Activated CD8-positive, alpha-beta memory T cell treated with anti-CD3 and anti-CD28 coated beads for 4 hours (primary cell): ENCODE measurements at regions not wholly inside any gene's neighbourhood (a gene's known extent, or its start where the extent isn't known, plus 50 kb on each side); places are given as distances from the start of the nearest gene placed in this dataset.

Source experiments
- DNase-seq, 2 donors: peaks; one replicate each; pipeline ENCODE4 v3.0.0-alpha.2; 2020; ENCODE audit warnings: low read depth in 2 of 2

- DNase-seq, result no peak
These were observed 205.1 kb downstream of the DLL1 start for GRCh38 chr6:170085475-170086401.

- no peak for DNase-seq
These were observed 206.6 kb downstream of the DLL1 start for GRCh38 chr6:170084166-170084730.

- no peak for DNase-seq
These were observed 207.4 kb downstream of the DLL1 start for GRCh38 chr6:170083236-170084051.

- no peak for DNase-seq
These were observed 208.2 kb downstream of the DLL1 start for GRCh38 chr6:170082531-170083187.

GRCh38 chr6:170082067-170082466 lies 208.8 kb downstream of the DLL1 start:
- DNase-seq, result no peak

GRCh38 chr6:170081556-170081955 lies 209.3 kb downstream of the DLL1 start:
- DNase-seq, result no peak

GRCh38 chr6:170080828-170081371 lies 210.0 kb downstream of the DLL1 start:
- DNase-seq, result no peak

- no peak for DNase-seq
These were observed 210.6 kb downstream of the DLL1 start for GRCh38 chr6:170080169-170080827.

GRCh38 chr6:170076466-170077165 lies 214.3 kb downstream of the DLL1 start:
- DNase-seq, result no peak

GRCh38 chr6:170075659-170076223 lies 215.1 kb downstream of the DLL1 start:
- DNase-seq, result no peak

- no peak for DNase-seq
These were observed 216.0 kb downstream of the DLL1 start for GRCh38 chr6:170074907-170075306.

GRCh38 chr6:170074435-170074834 lies 216.4 kb downstream of the DLL1 start:
- DNase-seq, result no peak

- DNase-seq, result no peak
These were observed 217.0 kb downstream of the DLL1 start for GRCh38 chr6:170073846-170074245.

GRCh38 chr6:170072246-170072645 lies 218.6 kb downstream of the DLL1 start:
- DNase-seq, result no peak

GRCh38 chr6:170069611-170070010 lies 221.3 kb downstream of the DLL1 start:
- DNase-seq, result no peak

- DNase-seq, result no peak
These were observed 222.4 kb downstream of the DLL1 start for GRCh38 chr6:170068496-170068895.

- DNase-seq, result no peak
These were observed 222.9 kb downstream of the DLL1 start for GRCh38 chr6:170067923-170068360.

GRCh38 chr6:170067181-170067641 lies 223.7 kb downstream of the DLL1 start:
- no peak for DNase-seq

- no peak for DNase-seq
These were observed 224.2 kb downstream of the DLL1 start for GRCh38 chr6:170066679-170067078.
